ENCODE measurements at regions not wholly inside any gene's neighbourhood (a gene's known extent, or its start where the extent isn't known, plus 50 kb on each side); places are given as distances from the start of the nearest gene placed in this dataset.

- TF ChIP-seq CTCF (conservative IDR thresholded peaks at IDR 0.05) (no peak), ZFX (IDR thresholded peaks at IDR 0.05) (no peak)
These were observed 73.0 kb downstream of the RBM11 start for GRCh38 chr21:14288922-14289321.

Data from C4-2B (cell line).